CD4-positive, alpha-beta T cell treated with Interleukin-1 beta for 1 hour (primary cell): ENCODE measurements at regions not wholly inside any gene's neighbourhood (a gene's known extent, or its start where the extent isn't known, plus 50 kb on each side); places are given as distances from the start of the nearest gene placed in this dataset.

Experiments
- DNase-seq, 2 donors: peaks; one replicate each; pipeline ENCODE4 v3.0.0-alpha.2; 2020 to 2022

- no peak for DNase-seq
Measured at GRCh38 chr16:51707666-51708065, 556.6 kb upstream of the SALL1 start.

GRCh38 chr16:51705142-51705541, 554.1 kb upstream of the SALL1 start:
- DNase-seq = no peak

GRCh38 chr16:51701025-51701424, 550.0 kb upstream of the SALL1 start:
- DNase-seq = no peak

- DNase-seq = no peak
Measured at GRCh38 chr16:51699686-51700396, 548.8 kb upstream of the SALL1 start.

GRCh38 chr16:51698647-51699046, 547.6 kb upstream of the SALL1 start:
- no peak for DNase-seq

DNA sequence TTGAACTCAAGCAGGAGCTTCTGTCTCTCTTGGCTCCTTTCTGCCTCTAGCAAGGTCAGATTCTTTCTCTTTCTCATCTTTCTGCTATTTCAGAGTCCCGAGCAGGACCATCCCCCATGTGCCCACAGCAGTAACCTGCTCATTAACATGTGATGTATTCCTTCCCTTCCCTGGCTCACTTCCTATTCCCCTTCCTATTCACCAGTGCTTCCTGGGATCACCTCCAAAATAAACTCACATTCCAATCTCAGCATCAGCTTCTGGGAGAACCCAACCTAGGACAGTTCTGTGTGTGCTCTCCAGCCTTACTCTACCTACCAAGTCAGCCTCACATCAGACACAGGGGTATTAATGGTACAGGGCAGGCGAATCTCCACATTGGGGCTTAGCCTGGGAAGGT, 546.4 kb upstream of the SALL1 start:
- no peak for DNase-seq

GRCh38 chr16:51696376-51696775, 545.3 kb upstream of the SALL1 start:
- DNase-seq = no peak

DNA sequence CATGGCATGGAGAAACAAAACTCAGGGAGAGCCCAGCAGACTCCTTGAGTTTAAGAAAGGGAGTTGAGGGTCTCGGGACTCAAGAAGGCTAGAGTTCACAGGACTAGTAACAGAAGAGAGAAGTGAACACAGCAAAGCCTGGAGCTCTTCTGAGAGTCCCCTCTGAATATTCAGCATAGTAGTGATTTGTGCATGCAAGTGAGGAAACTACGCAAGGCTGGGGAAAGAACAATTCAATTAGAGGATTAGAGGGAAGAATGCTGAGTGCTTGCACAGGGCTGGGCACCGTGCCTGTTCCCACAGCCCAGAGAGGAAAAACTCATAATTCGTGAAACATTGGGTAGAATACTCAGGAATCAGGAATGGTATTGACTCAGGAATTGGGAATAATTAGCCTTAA, 540.0 kb upstream of the SALL1 start:
- no peak for DNase-seq

DNA sequence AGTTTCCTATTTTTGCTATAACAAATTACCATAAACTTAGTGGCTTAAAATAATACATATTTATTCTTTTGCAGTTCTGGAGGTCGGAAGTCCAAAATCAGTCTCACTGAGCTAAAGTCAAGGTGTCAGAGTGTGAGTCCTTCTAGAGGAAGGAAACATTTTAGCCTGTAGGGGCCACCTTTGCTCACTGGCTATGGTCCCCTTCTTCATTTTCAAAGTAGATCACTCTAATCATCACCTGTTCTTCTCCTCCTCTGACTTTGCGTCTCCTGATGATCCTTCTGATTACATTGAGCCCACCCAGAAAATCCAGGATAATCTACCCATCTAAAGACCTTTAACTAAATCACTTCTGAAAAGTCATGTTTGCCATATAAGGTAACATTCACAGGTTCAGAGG, 534.4 kb upstream of the SALL1 start:
- no peak for DNase-seq

- no peak for DNase-seq
Measured at GRCh38 chr16:51683882-51684281, 532.8 kb upstream of the SALL1 start.

DNA sequence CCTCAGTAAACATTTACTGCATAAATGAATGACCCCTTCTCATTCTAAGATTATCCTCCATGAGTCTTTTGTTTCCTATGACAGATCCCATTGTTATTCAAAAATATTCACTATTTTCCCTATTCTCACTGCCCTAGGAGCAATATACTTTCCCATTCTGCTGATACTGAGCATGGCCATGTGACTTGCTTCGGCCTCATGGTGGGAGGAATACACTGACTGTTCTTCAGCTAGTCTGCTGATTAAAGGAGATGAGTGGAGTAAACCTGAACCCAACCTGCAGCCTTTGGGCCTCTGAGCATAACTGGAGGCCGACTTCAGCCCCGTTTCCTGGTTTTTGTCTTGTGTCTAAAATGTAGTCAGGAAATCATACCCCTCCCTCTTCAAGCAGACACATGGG, 531.8 kb upstream of the SALL1 start:
- no peak for DNase-seq

DNA sequence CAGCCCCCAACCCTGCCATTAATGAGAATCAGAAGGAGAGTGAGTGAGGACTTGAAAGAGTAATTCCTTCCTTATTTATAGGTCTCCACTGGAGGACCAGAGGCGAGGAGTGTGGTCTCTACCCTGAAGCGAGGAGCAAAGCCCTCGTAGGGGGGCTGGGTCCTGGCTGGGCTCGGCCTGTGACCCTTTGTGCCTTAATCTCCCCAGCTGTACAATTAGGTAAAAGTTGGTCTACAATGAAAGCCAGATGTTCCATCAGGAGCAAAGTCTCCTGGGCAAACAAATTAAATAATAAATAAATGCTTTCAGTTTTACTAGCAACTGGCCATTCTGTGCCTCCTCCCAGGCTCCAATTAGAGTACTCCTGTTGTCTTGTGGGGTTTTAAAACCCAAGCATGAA, 523.5 kb upstream of the SALL1 start:
- DNase-seq = no peak

- no peak for DNase-seq
Measured at GRCh38 chr16:51670527-51670926, 519.5 kb upstream of the SALL1 start.

GRCh38 chr16:51666821-51667220, 515.8 kb upstream of the SALL1 start:
- DNase-seq = no peak

DNA sequence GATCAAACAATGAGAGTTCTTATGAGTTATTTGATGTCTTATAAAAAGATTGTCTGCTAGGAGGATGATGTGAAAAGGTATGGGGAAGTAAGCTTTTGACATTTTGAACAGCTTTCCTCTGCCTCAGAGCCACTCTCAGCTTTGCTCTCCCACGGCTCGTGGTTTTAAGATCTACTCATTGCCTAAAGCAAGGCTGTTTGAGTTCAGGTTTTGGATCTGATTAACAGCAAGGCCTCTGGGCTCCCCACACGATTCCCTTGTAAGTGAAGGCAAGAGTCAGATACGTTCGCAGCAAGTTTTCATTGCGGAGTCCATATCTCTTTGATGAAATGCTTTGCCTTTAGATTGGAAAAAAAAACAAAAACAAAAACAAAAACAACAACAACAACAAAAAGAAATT, 515.0 kb upstream of the SALL1 start:
- DNase-seq = no peak

DNA sequence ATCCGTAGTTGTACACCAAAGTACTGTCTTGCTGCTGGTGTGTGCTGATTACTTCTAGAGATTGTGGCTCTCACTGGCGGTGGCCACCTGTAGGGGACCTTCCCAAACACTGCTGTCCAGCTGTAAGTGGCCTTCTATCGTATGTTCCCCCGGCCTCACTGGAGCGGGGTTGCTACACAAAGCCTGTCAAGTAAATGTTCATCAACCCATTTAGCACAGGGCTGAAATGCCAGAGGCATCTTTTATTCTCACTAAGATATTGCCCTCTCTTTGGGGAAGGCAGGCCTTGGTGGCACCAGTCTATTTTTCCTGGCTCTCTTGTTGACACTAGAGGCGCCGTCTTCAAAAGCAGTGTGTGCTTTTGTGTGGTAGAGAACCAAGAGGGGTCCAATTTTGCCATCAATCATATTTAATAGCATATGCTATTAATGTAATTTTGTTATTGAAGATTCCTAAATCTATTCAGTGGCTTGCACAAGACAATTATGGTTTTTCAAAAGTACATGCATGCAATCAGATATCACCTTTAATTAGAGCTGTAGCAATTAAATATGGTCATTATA, 514.4 kb upstream of the SALL1 start:
- DNase-seq = no peak

GRCh38 chr16:51658531-51658930, 507.5 kb upstream of the SALL1 start:
- no peak for DNase-seq

DNA sequence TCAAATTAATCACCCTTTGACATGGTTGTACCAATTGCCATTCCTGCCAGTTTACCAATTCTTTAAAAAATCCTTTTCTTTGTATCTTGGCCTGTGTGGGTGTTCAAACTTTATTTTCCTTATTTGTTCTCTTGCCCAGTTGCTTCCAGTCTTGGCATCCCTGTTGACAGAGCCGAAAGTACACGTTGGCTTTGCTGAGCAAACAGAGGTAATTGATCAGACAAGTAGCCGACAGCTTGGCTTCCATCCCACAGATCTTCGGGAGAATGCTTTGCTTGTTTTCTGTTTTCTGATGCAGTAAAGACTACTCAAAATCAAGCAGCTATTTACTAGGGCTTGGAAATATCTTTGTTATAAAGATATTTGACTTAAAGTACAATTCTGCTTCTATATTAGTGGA, 506.8 kb upstream of the SALL1 start:
- DNase-seq = no peak

DNA sequence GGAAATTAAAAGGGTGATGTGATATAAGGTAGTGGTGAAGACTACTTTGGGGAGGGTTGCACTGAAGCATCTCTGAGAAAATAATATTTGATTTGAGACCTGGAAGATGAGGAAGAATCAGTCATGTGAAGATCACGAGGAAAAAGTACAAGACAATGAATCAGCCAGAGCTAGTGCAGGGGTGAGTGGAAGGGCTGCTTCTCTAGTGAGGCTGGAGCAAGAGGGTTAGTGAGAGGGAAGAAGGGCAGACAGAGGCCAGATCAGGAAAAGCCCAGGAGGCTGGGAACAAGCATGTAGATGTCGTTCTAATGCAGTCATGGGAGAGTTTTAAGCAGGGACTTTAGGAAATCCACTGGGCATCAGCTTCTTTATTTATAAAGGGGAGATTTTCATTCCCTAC, 504.2 kb upstream of the SALL1 start:
- no peak for DNase-seq

GRCh38 chr16:51651061-51651466, 500.0 kb upstream of the SALL1 start:
- DNase-seq = no peak

- no peak for DNase-seq
Measured at GRCh38 chr16:51649631-51650030, 498.6 kb upstream of the SALL1 start.

DNA sequence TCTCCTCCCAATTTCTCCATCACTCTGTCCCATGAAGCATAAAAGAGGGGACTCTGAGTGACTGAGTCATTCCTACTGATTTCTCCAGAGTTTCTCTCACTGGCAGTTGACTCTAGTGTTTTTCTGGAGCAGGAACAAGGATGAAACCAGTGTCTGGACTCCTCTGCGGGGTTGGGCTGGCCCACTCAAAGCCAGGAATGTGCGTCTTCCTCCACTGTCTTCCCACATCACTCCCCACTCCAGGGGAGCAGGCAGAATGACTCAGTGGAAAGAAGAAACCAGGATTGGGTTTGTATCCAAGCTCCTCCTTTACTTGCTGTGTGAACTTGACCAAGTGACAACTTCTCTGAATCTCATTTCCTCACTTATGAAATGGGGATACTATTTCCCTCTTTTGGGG, 497.5 kb upstream of the SALL1 start:
- no peak for DNase-seq

GRCh38 chr16:51641191-51641765, 490.2 kb upstream of the SALL1 start:
- DNase-seq = no peak

- no peak for DNase-seq
Measured at GRCh38 chr16:51640196-51640595, 489.1 kb upstream of the SALL1 start.
